WTC11 (cell line): ENCODE measurements at regions not wholly inside any gene's neighbourhood (a gene's known extent, or its start where the extent isn't known, plus 50 kb on each side); places are given as distances from the start of the nearest gene placed in this dataset.

Source experiments
- ATAC-seq: fragments of 200-7000 bp; cut with Tn5 transposase; 2 replicates; pipeline ENCODE4 v1.10.0; 2021; ENCODE audit warnings: mild to moderate bottlenecking, moderate library complexity
- CTCF ChIA-PET: fragments of 300-600 bp; sonication (Branson Sonifier 250); formaldehyde crosslinking; loops from one replicate; lab custom pipeline; 2021; ENCODE audit warnings: antibody characterized with exemption; lab: Charles Lee
- POLR2A ChIA-PET: fragments of 350-600 bp; sonication (Branson Sonifier 250); formaldehyde crosslinking; loops from one replicate; lab custom pipeline; 2021; ENCODE audit warnings: antibody characterized with exemption; lab: Charles Lee
- DNase-seq: peaks from one replicate; pipeline ENCODE4 v3.0.0; 2021; ENCODE audit warnings: low spot score
- H3K27ac Mint-ChIP-seq: 2 replicates; pipeline ENCODE4 v1.8.0; 2021; ENCODE audit warnings: mixed read lengths
- H3K27me3 Mint-ChIP-seq: 2 replicates; pipeline ENCODE4 v1.8.0; 2021; ENCODE audit warnings: low read depth, mild to moderate bottlenecking, moderate library complexity, mixed read lengths
- H3K36me3 Mint-ChIP-seq: 2 replicates; pipeline ENCODE4 v1.8.0; 2021; ENCODE audit warnings: mixed read lengths
- H3K4me1 Mint-ChIP-seq: 2 replicates; pipeline ENCODE4 v1.8.0; 2022; ENCODE audit warnings: mixed read lengths
- H3K4me3 Mint-ChIP-seq: 2 replicates; pipeline ENCODE4 v1.8.0; 2021; ENCODE audit warnings: mild to moderate bottlenecking, moderate library complexity, mixed read lengths
- H3K9me3 Mint-ChIP-seq: 2 replicates; pipeline ENCODE4 v1.8.0; 2021; ENCODE audit warnings: mixed read lengths
- AFF4 ChIP-seq: sonication (generic); formaldehyde crosslinking; IDR thresholded peaks from 2 replicates; pipeline ENCODE4 v1.8.1; 2023; ENCODE audit warnings: mild to moderate bottlenecking, missing genetic modification reagents, borderline replicate concordance
- ATF1 ChIP-seq: sonication (generic); formaldehyde crosslinking; IDR thresholded peaks from 2 replicates; pipeline ENCODE4 v1.8.1; 2023; ENCODE audit warnings: mild to moderate bottlenecking, moderate library complexity, missing genetic modification reagents
- ATF2 ChIP-seq: sonication (generic); formaldehyde crosslinking; IDR thresholded peaks from 2 replicates; pipeline ENCODE4 v1.8.1; 2022; ENCODE audit warnings: low read depth, missing genetic modification reagents, borderline replicate concordance
- ATF3 ChIP-seq: sonication (generic); formaldehyde crosslinking; conservative IDR thresholded peaks from 2 replicates; pipeline ENCODE4 v1.8.1; 2022; ENCODE audit warnings: mild to moderate bottlenecking, missing genetic modification reagents
- CREM ChIP-seq: sonication (generic); formaldehyde crosslinking; IDR thresholded peaks from 2 replicates; pipeline ENCODE4 v1.8.1; 2022; ENCODE audit warnings: mild to moderate bottlenecking, missing genetic modification reagents, moderate library complexity
- CTCF ChIP-seq: fragments of 200-600 bp; IDR thresholded peaks from 2 replicates; pipeline ENCODE4 v1.8.0; 2022; ENCODE audit warnings: antibody characterized with exemption
- FOXK1 ChIP-seq: sonication (generic); formaldehyde crosslinking; IDR thresholded peaks from 2 replicates; pipeline ENCODE4 v1.8.0; 2022; ENCODE audit warnings: mild to moderate bottlenecking, moderate library complexity, missing genetic modification reagents
- GRHL2 ChIP-seq: fragments of 250-450 bp; sonication (Bioruptor Pico); IDR thresholded peaks from 2 replicates; pipeline ENCODE4 v1.8.0; 2022; ENCODE audit warnings: mild to moderate bottlenecking, moderate library complexity; ENCODE audit not compliant: insufficient replicate concordance, severe bottlenecking
- JUN ChIP-seq: sonication (generic); formaldehyde crosslinking; IDR thresholded peaks from 2 replicates; pipeline ENCODE4 v1.8.0; 2023; ENCODE audit warnings: mild to moderate bottlenecking, missing genetic modification reagents
- MLX ChIP-seq: sonication (generic); formaldehyde crosslinking; IDR thresholded peaks from 2 replicates; pipeline ENCODE4 v1.8.1; 2023; ENCODE audit warnings: mild to moderate bottlenecking, missing genetic modification reagents, moderate library complexity
- NFATC4 ChIP-seq: fragments of 250-450 bp; sonication (Bioruptor Pico); IDR thresholded peaks from 2 replicates; pipeline ENCODE4 v1.9.0; 2021; ENCODE audit warnings: mild to moderate bottlenecking
- NR2C2 ChIP-seq: sonication (generic); formaldehyde crosslinking; IDR thresholded peaks from 2 replicates; pipeline ENCODE4 v1.8.0; 2022; ENCODE audit warnings: mild to moderate bottlenecking, missing genetic modification reagents
- NR3C1 ChIP-seq: sonication (generic); formaldehyde crosslinking; conservative IDR thresholded peaks from 2 replicates; pipeline ENCODE4 v1.8.1; 2023; ENCODE audit warnings: low read depth, mild to moderate bottlenecking, missing genetic modification reagents
- RORB ChIP-seq: fragments of 250-450 bp; sonication (Bioruptor Pico); IDR thresholded peaks from 2 replicates; pipeline ENCODE4 v1.9.0; 2021; ENCODE audit warnings: mild to moderate bottlenecking
- SMAD3 ChIP-seq: sonication (generic); formaldehyde crosslinking; IDR thresholded peaks from 2 replicates; pipeline ENCODE4 v1.8.0; 2022; ENCODE audit warnings: missing genetic modification reagents, mild to moderate bottlenecking, borderline replicate concordance
- SP1 ChIP-seq: sonication (generic); formaldehyde crosslinking; conservative IDR thresholded peaks from 2 replicates; pipeline ENCODE4 v1.8.1; 2022; ENCODE audit warnings: missing genetic modification reagents
- ZBTB21 ChIP-seq: sonication (generic); formaldehyde crosslinking; IDR thresholded peaks from 2 replicates; pipeline ENCODE4 v1.8.1; 2023; ENCODE audit warnings: mild to moderate bottlenecking, missing genetic modification reagents, borderline replicate concordance
- ZNF138 ChIP-seq: sonication (generic); formaldehyde crosslinking; conservative IDR thresholded peaks from 2 replicates; pipeline ENCODE4 v1.8.1; 2022; ENCODE audit warnings: mild to moderate bottlenecking, moderate library complexity, missing genetic modification reagents
- ZNF281 ChIP-seq: sonication (generic); formaldehyde crosslinking; IDR thresholded peaks from 2 replicates; pipeline ENCODE4 v1.8.0; 2023; ENCODE audit warnings: mild to moderate bottlenecking, missing genetic modification reagents
- ZNF423 ChIP-seq: fragments of 250-450 bp; sonication (Bioruptor Pico); IDR thresholded peaks from 2 replicates; pipeline ENCODE4 v2.1.2; 2022; ENCODE audit warnings: mild to moderate bottlenecking, moderate library complexity
- ZNF425 ChIP-seq: fragments of 250-450 bp; sonication (Bioruptor Pico); conservative IDR thresholded peaks from 2 replicates; pipeline ENCODE4 v1.9.0; 2021; ENCODE audit warnings: mild to moderate bottlenecking

- Mint-ChIP-seq H3K9me3 (0 out of 2 replicates have a peak, but pooled peaks cover 3% of the 10 kb centered on the region), H3K4me1 (no peaks in the 10 kb centered on the region), H3K27me3 (peaks cover 15% of the 10 kb centered on the region), H3K4me3 (no peak overlapping the region), H3K27ac (no peak overlapping the region), H3K36me3 (no peaks in the 10 kb centered on the region)
- POLR2A ChIA-PET: no interaction called here
- no peak for TF ChIP-seq NR3C1
- TF ChIP-seq ZNF281 (CRISPR knock-in tag): no peak
- TF ChIP-seq ATF2 (CRISPR knock-in tag): no peak
- TF ChIP-seq RORB (CRISPR knock-in tag): no peak
- TF ChIP-seq ZNF423 (CRISPR knock-in tag): no peak
- no peak for TF ChIP-seq JUN
- no peak for TF ChIP-seq ZNF425 (CRISPR knock-in tag)
- TF ChIP-seq ATF1 (CRISPR knock-in tag): no peak
- TF ChIP-seq CREM (CRISPR knock-in tag): no peak
- TF ChIP-seq ZBTB21: no peak
- no peak for TF ChIP-seq SP1 (CRISPR knock-in tag)
- TF ChIP-seq GRHL2 (CRISPR knock-in tag): no peak
- no peak for TF ChIP-seq FOXK1 (CRISPR knock-in tag)
- TF ChIP-seq ZNF138 (CRISPR knock-in tag): no peak
- DNase-seq (no peak), ATAC-seq (no peak)
- CTCF ChIA-PET: no interaction called here
Measured at GRCh38 chr14:101616202-101616601, 54.9 kb downstream of the DIO3 start.

- Mint-ChIP-seq H3K4me1 (peaks cover 19% of the 10 kb centered on the region), H3K4me3 (no peak overlapping the region), H3K36me3 (no peaks in the 10 kb centered on the region), H3K9me3 (0 out of 2 replicates have a peak, but pooled peaks cover 3% of the 10 kb centered on the region), H3K27ac (no peak overlapping the region), H3K27me3 (peaks cover 2% of the 10 kb centered on the region; the same call in 1 of the 2 replicates)
- no peak for ATAC-seq
- ChIA-PET CTCF (interaction anchor here (1.5 kb wide), 1 partner anchor 9 kb away, joined by 4 read pairs; no protein-coding TSS in a partner anchor), POLR2A (no interaction called here)
- no peak for TF ChIP-seq ATF3 (CRISPR knock-in tag)
- no peak for TF ChIP-seq NFATC4 (CRISPR knock-in tag)
- no peak for TF ChIP-seq CTCF
- TF ChIP-seq NR2C2: no peak
- no peak for TF ChIP-seq ATF1 (CRISPR knock-in tag)
- no peak for TF ChIP-seq AFF4 (CRISPR knock-in tag)
- TF ChIP-seq MLX (CRISPR knock-in tag): no peak
- TF ChIP-seq SMAD3 (CRISPR knock-in tag): no peak
- DNase-seq: no peak
Measured at GRCh38 chr14:101619484-101619883, 58.2 kb downstream of the DIO3 start.
